HG02610 (cell line): ENCODE measurements at regions not wholly inside any gene's neighbourhood (a gene's known extent, or its start where the extent isn't known, plus 50 kb on each side); places are given as distances from the start of the nearest gene placed in this dataset.
"Not testable (repeated sequence)": the region's sequence is repeated elsewhere in the genome, so short reads cannot be mapped to it uniquely, and the experiment has no call there.

ENCODE experiments used
- ATAC-seq: cut with Tn5 transposase; IDR thresholded peaks from one replicate; pipeline ENCODE4 v1.9.1; 2021; ENCODE audit warnings: mild to moderate bottlenecking, moderate library complexity; ENCODE audit not compliant: unreplicated experiment

DNA sequence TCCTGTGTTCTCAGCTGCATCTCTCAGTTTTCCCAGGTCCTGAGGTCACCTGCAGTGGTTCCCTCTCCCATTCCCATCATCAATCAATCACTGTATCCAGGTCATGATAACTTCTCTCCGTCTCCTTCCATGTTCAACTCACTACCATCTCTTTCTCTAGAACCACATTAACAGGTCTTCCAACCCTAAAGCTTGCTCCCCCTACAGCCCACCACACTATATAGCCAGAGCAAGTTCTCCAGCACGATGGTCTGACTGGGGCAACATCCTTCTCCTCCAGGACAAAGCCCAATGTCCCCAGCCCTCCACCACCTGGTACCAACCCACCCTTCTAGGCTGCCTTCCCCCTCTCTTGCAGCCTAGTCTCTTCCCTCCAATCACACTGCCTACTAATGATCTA lies 241.6 kb downstream of the CDK5RAP2 start:
- no peak for ATAC-seq

DNA sequence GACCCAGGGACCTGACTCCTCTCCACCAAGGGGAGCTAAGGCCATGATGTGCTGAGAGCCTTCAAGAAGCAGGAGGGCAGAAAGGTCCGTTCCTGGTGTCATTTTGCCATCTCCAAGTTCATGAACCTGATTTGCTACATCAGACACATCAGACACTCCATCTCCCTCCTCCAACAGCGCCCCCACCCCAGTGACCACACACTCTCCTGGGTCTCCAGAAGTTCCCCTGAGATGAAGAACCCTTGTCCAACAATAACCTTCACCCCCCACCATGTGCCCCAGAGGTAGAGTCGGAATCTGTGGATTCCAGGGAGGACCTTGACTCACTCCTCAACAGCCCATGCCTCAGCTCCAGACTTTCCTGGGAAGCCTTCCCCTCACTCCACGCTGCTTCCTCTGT lies 242.8 kb downstream of the CDK5RAP2 start:
- ATAC-seq: no peak

DNA sequence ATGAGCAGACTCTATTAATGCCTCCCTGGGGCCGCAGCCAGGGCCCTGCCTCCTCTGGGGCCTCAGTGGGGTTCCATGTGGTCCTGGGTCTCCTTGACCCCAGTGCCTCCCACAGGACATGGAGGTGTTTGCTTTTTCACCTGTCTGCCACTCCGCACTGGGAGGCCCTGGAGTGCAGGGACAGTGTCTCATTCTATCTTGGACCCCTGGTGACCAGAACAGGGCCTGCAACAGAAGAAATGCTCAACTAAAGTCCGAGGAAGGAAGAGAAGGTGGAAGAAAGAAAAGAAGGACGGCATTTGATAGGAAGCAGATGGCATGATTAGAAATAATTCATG lies 243.2 kb downstream of the CDK5RAP2 start:
- no peak for ATAC-seq

GRCh38 chr9:120336021-120336752 lies 243.8 kb downstream of the CDK5RAP2 start:
- ATAC-seq: no peak

GRCh38 chr9:120331913-120332312 lies 248.1 kb downstream of the CDK5RAP2 start:
- ATAC-seq: no peak

DNA sequence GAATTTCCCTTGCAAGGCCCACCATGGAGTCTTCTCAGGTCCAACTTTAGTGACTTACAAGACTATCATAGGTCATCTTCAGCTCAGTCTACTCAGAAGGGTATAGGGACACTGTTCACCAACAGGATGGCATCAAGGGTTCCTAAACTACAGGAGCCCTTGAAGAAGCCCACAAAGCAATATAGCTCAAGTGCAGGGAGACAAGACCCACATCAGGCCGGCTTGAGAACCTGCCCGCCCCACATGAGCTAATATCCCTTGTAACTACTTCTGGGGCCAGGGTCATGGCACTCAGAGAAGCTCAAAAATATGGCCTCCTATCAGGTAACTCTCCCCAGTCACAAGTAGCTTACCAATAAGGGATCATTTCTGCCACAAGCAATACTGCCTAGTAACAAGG lies 249.9 kb downstream of the CDK5RAP2 start:
- no peak for ATAC-seq

GRCh38 chr9:120327322-120327721 lies 252.6 kb downstream of the CDK5RAP2 start:
- no peak for ATAC-seq

GRCh38 chr9:120326049-120326693 lies 253.8 kb downstream of the CDK5RAP2 start:
- no peak for ATAC-seq

GRCh38 chr9:120324996-120325642 lies 254.8 kb downstream of the CDK5RAP2 start:
- ATAC-seq: no peak

DNA sequence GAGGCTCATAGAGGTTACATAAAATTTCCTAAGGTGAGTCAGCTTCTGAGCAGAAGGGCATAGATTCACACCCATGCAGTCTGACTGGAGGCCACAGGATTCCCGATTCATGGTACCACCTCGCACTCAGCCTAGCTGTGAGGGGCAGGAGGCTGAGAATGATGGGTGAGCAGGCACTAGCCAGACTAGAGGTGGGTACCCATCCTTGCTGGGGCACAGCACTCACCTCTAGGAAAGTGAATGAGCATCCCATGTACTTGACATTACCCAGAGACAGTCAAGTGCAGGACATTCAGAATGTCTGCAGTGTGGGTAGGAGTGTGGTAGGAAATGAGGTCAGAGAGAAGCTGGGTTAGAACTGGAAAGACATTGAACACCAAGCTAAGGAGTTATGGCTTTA lies 255.5 kb downstream of the CDK5RAP2 start:
- no peak for ATAC-seq

DNA sequence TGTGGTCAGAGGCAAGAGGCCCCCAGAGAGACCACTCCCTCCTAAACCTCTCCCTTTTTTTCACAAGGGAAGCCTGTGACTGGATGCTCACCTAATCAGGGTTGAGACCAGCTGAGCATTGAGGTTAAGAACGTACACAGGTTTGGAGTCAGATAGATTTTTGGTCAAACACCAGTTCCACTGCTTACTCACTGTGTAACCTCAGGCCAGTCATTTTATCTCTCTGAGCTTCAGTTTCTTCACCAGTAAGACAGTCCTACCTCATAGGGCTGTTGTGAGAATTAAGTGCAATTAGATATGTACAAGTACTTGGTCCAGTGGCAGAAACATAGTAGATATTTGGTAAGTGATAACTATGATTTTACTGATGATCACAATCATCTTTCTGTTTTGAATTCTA lies 256.8 kb downstream of the CDK5RAP2 start:
- ATAC-seq: no peak

DNA sequence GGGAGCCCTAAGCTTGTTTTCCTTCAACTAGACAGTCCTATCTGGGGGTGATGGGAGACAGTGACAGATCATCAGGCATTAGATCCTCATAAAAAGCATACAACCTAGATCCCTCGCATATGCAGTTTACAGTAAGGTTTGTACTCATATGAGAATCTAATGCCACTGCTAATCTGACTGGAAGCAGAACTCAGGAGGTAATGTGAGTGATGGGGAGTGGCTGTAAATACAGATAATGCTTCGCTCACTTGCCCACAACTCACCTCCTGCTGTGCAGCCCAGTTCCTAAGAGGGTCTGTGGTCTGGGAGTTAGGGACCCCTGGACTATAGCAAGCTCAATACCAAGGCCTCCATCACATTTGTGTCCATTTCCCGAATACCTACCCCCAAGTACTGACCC lies 260.5 kb downstream of the CDK5RAP2 start:
- no peak for ATAC-seq

DNA sequence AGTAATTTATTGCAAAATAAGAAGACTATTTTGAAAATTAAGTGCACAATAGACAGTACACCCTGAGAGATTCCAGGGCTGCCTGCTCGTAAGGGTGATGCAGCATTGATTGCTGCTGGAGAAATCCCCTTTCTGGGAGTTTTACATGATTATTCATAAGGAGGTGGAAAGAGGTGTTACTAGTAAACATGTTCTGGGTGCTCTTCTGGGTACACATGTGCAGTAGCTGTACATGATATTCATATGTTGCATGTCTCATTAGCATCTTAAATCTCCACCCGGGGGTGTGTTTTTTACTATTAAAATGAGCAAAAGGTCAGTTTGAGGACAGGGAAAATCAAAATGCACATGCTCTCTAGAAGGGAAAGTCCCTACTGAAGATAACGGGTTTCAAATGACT lies 264.8 kb downstream of the CDK5RAP2 start:
- ATAC-seq: no peak

DNA sequence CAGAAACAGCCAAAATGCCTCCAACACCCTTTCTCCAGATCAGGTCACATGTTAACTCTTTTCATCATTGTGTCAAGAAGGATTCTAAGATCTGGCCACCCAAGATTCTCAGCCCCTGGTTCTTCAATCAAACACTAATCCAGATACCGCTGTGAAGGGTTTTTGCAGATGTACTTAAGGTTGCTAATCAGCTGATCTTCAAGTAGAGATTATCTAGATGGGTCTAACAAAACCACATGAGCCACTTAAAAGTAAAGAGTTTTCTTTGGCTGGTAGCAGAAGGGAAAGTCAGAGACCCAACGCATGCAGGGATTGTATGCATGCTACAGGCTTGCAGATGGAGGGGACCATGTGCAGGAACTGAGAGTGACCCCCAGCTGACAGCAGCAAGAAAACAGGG lies 267.9 kb downstream of the CDK5RAP2 start:
- ATAC-seq: no peak

DNA sequence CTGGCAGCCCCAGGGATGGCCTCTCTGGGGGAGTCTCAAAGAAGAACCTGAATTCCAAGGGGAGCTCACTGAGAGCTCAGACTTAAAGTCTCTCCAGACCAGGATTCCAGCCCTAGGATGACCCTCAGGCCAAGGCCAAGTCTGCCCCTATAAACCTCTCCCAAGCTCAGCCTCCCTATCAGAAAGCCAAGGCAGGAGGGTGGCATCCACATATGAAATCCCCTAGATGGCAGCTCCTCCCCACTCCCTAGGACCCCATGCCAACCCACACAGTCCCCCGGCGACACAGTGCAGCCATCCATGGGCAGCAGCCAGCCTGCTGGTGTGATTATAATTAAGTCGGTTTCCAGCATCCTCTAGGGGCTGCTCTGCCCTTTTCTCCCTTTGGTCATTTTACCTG lies 269.9 kb downstream of the CDK5RAP2 start:
- ATAC-seq: no peak

DNA sequence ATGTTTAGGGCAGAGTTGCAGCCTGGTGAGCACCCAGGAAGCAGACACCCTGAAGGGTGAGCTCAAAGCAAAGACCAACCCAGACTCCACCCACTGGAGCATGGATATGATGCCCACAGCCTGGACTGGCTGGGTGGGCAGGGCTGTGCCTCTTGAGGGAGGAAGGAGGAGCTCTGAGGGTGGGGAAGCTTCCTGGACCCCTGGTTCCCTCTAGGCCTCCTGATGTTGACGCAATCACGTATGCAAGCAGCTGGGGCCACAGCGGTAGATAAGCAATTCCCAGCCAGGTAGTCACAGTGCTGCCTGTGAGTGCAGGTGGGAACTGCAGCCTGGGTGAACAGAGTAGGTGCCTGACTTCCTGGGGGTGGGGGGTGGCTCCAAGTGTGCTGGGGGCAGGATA lies 271.5 kb downstream of the CDK5RAP2 start:
- ATAC-seq: no peak

- ATAC-seq: no peak
Observed at GRCh38 chr9:120307599-120307998, 272.4 kb downstream of the CDK5RAP2 start.

GRCh38 chr9:120306561-120306960 lies 273.4 kb downstream of the CDK5RAP2 start:
- ATAC-seq: no peak

- ATAC-seq: no peak
Observed at GRCh38 chr9:120306088-120306487, 273.9 kb downstream of the CDK5RAP2 start.

DNA sequence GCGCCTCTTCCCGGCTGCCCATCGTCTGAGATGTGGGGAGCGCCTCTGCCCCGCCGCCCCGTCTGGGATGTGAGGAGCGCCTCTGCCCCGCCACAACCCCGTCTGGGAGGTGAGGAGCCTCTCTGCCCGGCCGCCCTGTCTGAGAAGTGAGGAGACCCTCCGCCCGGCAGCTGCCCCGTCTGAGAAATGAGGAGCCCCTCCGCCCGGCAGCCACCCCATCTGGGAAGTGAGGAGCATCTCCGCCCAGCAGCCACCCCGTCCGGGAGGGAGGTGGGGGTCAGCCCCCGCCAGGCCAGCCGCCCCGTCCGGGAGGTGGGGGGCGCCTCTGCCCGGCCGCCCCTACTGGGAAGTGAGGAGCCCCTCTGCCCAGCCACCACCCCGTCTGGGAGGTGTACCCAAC lies 275.1 kb downstream of the CDK5RAP2 start:
- not testable (repeated sequence) for ATAC-seq

GRCh38 chr9:120303519-120303918 lies 276.4 kb downstream of the CDK5RAP2 start:
- ATAC-seq: no peak

- no peak for ATAC-seq
Observed at GRCh38 chr9:120299785-120300184, 280.2 kb downstream of the CDK5RAP2 start.
